GM18520 (cell line): ENCODE measurements at regions not wholly inside any gene's neighbourhood (a gene's known extent, or its start where the extent isn't known, plus 50 kb on each side); places are given as distances from the start of the nearest gene placed in this dataset.

ENCODE experiments used
- ATAC-seq: cut with Tn5 transposase; IDR thresholded peaks from one replicate; pipeline ENCODE4 v1.9.1; 2021; ENCODE audit not compliant: unreplicated experiment

GRCh38 chr15:98506711-98507110 lies 141.6 kb upstream of the IGF1R start:
- no peak for ATAC-seq

- no peak for ATAC-seq
Measured at GRCh38 chr15:98513428-98513986, 134.8 kb upstream of the IGF1R start.

- ATAC-seq, result no peak
Measured at GRCh38 chr15:98514034-98514622, 134.2 kb upstream of the IGF1R start.

- ATAC-seq, result no peak
Measured at GRCh38 chr15:98518823-98519561, 129.3 kb upstream of the IGF1R start.

- ATAC-seq, result no peak
Measured at GRCh38 chr15:98519767-98520550, 128.4 kb upstream of the IGF1R start.

- no peak for ATAC-seq
Measured at GRCh38 chr15:98522127-98522526, 126.2 kb upstream of the IGF1R start.

- ATAC-seq, result no peak
Measured at GRCh38 chr15:98523912-98524662, 124.3 kb upstream of the IGF1R start.

GRCh38 chr15:98524838-98525660 lies 123.3 kb upstream of the IGF1R start:
- ATAC-seq, result no peak

GRCh38 chr15:98525661-98526001 lies 122.7 kb upstream of the IGF1R start:
- ATAC-seq, result no peak

GRCh38 chr15:98526094-98526493 lies 122.2 kb upstream of the IGF1R start:
- ATAC-seq, result no peak

GRCh38 chr15:98528046-98528725 lies 120.2 kb upstream of the IGF1R start:
- no peak for ATAC-seq

GRCh38 chr15:98529205-98530145 lies 118.9 kb upstream of the IGF1R start:
- ATAC-seq, result no peak

GRCh38 chr15:98530570-98530969 lies 117.8 kb upstream of the IGF1R start:
- ATAC-seq, result no peak

- no peak for ATAC-seq
Measured at GRCh38 chr15:98532063-98532462, 116.3 kb upstream of the IGF1R start.

- ATAC-seq, result no peak
Measured at GRCh38 chr15:98536976-98537375, 111.4 kb upstream of the IGF1R start.

GRCh38 chr15:98537516-98538060 lies 110.8 kb upstream of the IGF1R start:
- no peak for ATAC-seq

GRCh38 chr15:98541519-98541918 lies 106.8 kb upstream of the IGF1R start:
- no peak for ATAC-seq

- ATAC-seq, result no peak
Measured at GRCh38 chr15:98543237-98543636, 105.1 kb upstream of the IGF1R start.
